ENCODE measurements at regions not wholly inside any gene's neighbourhood (a gene's known extent, or its start where the extent isn't known, plus 50 kb on each side); places are given as distances from the start of the nearest gene placed in this dataset.

- CTCF ChIA-PET = no interaction called here
- TF ChIP-seq CTCF (conservative IDR thresholded peaks at IDR 0.05; ENCODE audit: low read depth, low read length) = no peak
- TF ChIP-seq EZH2 (IDR thresholded peaks at IDR 0.05; ENCODE audit: borderline replicate concordance, low read depth, low read length, poor library complexity, severe bottlenecking) = no peak
- intact Hi-C loops (cut with micrococcal nuclease; ENCODE audit: unreplicated experiment) = loop anchor here (10.0 kb wide), 2 partner anchors 95 to 535 kb away; no protein-coding TSS in a partner anchor
- H3K9me3 ChIP-seq (ENCODE audit: low read depth, low read length, poor library complexity, severe bottlenecking) = no peaks in the 10 kb centered on the region
- H3K4me3 ChIP-seq (ENCODE audit: low read depth, low read length, poor library complexity, severe bottlenecking) = no peak overlapping the region
- no peaks in the 10 kb centered on the region for H3K36me3 ChIP-seq (ENCODE audit: insufficient read depth, low read length, poor library complexity, severe bottlenecking)
- H3K27me3 ChIP-seq (replicated peaks; ENCODE audit: insufficient read depth, low read depth, low read length, poor library complexity) = no peaks in the 10 kb centered on the region
- no peak for DNase-seq (ENCODE audit: low spot score)
- H3K27ac ChIP-seq (ENCODE audit: low read depth, low read length, poor library complexity, severe bottlenecking) = no peak overlapping the region
- POLR2A ChIA-PET (ENCODE audit: low non-redundant PET) = no interaction called here
- H3K4me1 ChIP-seq (ENCODE audit: insufficient read depth, low read length, poor library complexity, severe bottlenecking) = no peaks in the 10 kb centered on the region
- BruUV-seq (replicated peaks) = no TSS peak
These were observed 269.6 kb upstream of the CFAP20DC start for GRCh38 chr3:59319442-59319841.

GRCh38 chr3:59318881-59319280 lies 269.1 kb upstream of the CFAP20DC start:
- ChIA-PET POLR2A (ENCODE audit: low non-redundant PET) (no interaction called here), CTCF (no interaction called here)
- Histone ChIP-seq H3K4me3 (ENCODE audit: low read depth, low read length, poor library complexity, severe bottlenecking) (no peak overlapping the region), H3K4me1 (ENCODE audit: insufficient read depth, low read length, poor library complexity, severe bottlenecking) (no peaks in the 10 kb centered on the region), H3K27ac (ENCODE audit: low read depth, low read length, poor library complexity, severe bottlenecking) (no peak overlapping the region), H3K36me3 (ENCODE audit: insufficient read depth, low read length, poor library complexity, severe bottlenecking) (no peaks in the 10 kb centered on the region), H3K9me3 (ENCODE audit: low read depth, low read length, poor library complexity, severe bottlenecking) (no peaks in the 10 kb centered on the region), H3K27me3 (replicated peaks; ENCODE audit: insufficient read depth, low read depth, low read length, poor library complexity) (no peaks in the 10 kb centered on the region)
- no peak for TF ChIP-seq EZH2 (IDR thresholded peaks at IDR 0.05; ENCODE audit: borderline replicate concordance, low read depth, low read length, poor library complexity, severe bottlenecking)
- TF ChIP-seq CTCF (conservative IDR thresholded peaks at IDR 0.05; ENCODE audit: low read depth, low read length) = no peak
- no TSS peak for BruUV-seq (replicated peaks)
- intact Hi-C loops (cut with micrococcal nuclease; ENCODE audit: unreplicated experiment) = loop anchor here (10.0 kb wide), 2 partner anchors 96 to 536 kb away; no protein-coding TSS in a partner anchor
- no peak for DNase-seq (ENCODE audit: low spot score)

DNA sequence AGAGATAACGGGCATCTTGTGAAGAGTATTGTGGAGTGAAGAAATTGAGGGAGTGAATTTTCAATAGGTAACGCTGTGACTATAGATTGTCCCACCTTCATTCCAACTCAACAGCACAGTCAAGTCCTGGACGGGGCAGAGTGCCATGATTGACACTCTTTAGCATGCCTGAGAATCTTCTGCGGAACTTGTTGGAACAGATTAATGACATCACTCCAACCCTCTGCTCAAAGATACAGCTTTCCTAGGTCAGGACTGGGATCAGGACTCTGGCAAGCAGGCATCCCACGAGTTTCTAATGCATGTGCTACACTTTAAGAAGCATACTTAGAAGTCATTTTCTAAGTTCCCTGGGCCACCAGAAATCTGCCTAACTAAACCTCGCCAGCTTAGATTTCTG lies 267.6 kb upstream of the CFAP20DC start:
- Histone ChIP-seq H3K36me3 (ENCODE audit: insufficient read depth, low read length, poor library complexity, severe bottlenecking) (no peaks in the 10 kb centered on the region), H3K4me1 (ENCODE audit: insufficient read depth, low read length, poor library complexity, severe bottlenecking) (no peaks in the 10 kb centered on the region), H3K27me3 (replicated peaks; ENCODE audit: insufficient read depth, low read depth, low read length, poor library complexity) (no peaks in the 10 kb centered on the region), H3K27ac (ENCODE audit: low read depth, low read length, poor library complexity, severe bottlenecking) (no peak overlapping the region), H3K9me3 (ENCODE audit: low read depth, low read length, poor library complexity, severe bottlenecking) (no peaks in the 10 kb centered on the region), H3K4me3 (ENCODE audit: low read depth, low read length, poor library complexity, severe bottlenecking) (no peak overlapping the region)
- intact Hi-C loops (cut with micrococcal nuclease; ENCODE audit: unreplicated experiment) = loop anchor here (10.0 kb wide), 2 partner anchors 97 to 537 kb away; no protein-coding TSS in a partner anchor
- BruUV-seq (replicated peaks) = no TSS peak
- ChIA-PET CTCF (no interaction called here), POLR2A (ENCODE audit: low non-redundant PET) (no interaction called here)
- DNase-seq (ENCODE audit: low spot score) = no peak
- TF ChIP-seq CTCF (conservative IDR thresholded peaks at IDR 0.05; ENCODE audit: low read depth, low read length) = no peak
- TF ChIP-seq EZH2 (IDR thresholded peaks at IDR 0.05; ENCODE audit: borderline replicate concordance, low read depth, low read length, poor library complexity, severe bottlenecking) = no peak
